H9 (cell line): ENCODE measurements at regions not wholly inside any gene's neighbourhood (a gene's known extent, or its start where the extent isn't known, plus 50 kb on each side); places are given as distances from the start of the nearest gene placed in this dataset.

Experiments
- DNase-seq: peaks from one replicate; pipeline ENCODE4 v3.0.0-alpha.2; 2017
- H2AFZ ChIP-seq: one replicate; pipeline ENCODE4 v1.6.1; 2013; ENCODE audit warnings: mild to moderate bottlenecking, low read length, control low read depth, moderate library complexity
- H2AK5ac ChIP-seq: 2 replicates; pipeline ENCODE4 v1.6.1; 2013; ENCODE audit warnings: low read length, control low read depth, mixed read lengths; ENCODE audit not compliant: insufficient read length
- H2BK120ac ChIP-seq: one replicate; pipeline ENCODE4 v1.6.1; 2013; ENCODE audit warnings: low read depth, mild to moderate bottlenecking, low read length, control low read depth, inconsistent platforms; ENCODE audit not compliant: poor library complexity, severe bottlenecking
- H2BK12ac ChIP-seq: 2 replicates; pipeline ENCODE4 v1.6.1; 2013; ENCODE audit warnings: low read length, control low read depth, mixed read lengths, low read depth; ENCODE audit not compliant: insufficient read length
- H2BK15ac ChIP-seq: 2 replicates; pipeline ENCODE4 v1.6.1; 2013; ENCODE audit warnings: low read depth, low read length, control low read depth
- H2BK20ac ChIP-seq: one replicate; pipeline ENCODE4 v1.6.1; 2013; ENCODE audit warnings: low read depth, mild to moderate bottlenecking, low read length, control low read depth, inconsistent platforms; ENCODE audit not compliant: poor library complexity, severe bottlenecking
- H2BK5ac ChIP-seq: 2 replicates; pipeline ENCODE4 v1.6.1; 2013; ENCODE audit warnings: low read length, control low read depth, mixed read lengths; ENCODE audit not compliant: insufficient read length
- H3K14ac ChIP-seq: 2 replicates; pipeline ENCODE4 v1.6.1; 2013; ENCODE audit warnings: low read length, control low read depth; ENCODE audit not compliant: insufficient read depth
- H3K18ac ChIP-seq: 2 replicates; pipeline ENCODE4 v1.6.1; 2013; ENCODE audit warnings: low read depth, mild to moderate bottlenecking, mixed read lengths, low read length, control low read depth; ENCODE audit not compliant: insufficient read length
- H3K23ac ChIP-seq: 2 replicates; pipeline ENCODE4 v1.6.1; 2013; ENCODE audit warnings: low read length, control low read depth, mixed read lengths, low read depth; ENCODE audit not compliant: insufficient read length
- H3K23me2 ChIP-seq: 2 replicates; pipeline ENCODE4 v1.6.1; 2013; ENCODE audit warnings: low read depth, mild to moderate bottlenecking, mixed read lengths, low read length, control low read depth; ENCODE audit not compliant: insufficient read length, poor library complexity, severe bottlenecking
- H3K27ac ChIP-seq: 2 replicates; pipeline ENCODE4 v1.5.1; 2013; ENCODE audit warnings: low read length, control low read depth, mixed read lengths, low read depth; ENCODE audit not compliant: insufficient read length
- H3K27me3 ChIP-seq: 2 replicates; pipeline ENCODE4 v1.6.1; 2013; ENCODE audit warnings: low read length, control low read depth, inconsistent platforms; ENCODE audit not compliant: insufficient read depth
- H3K4ac ChIP-seq: 2 replicates; pipeline ENCODE4 v1.6.1; 2013; ENCODE audit warnings: low read depth, mild to moderate bottlenecking, control low read depth, inconsistent platforms, low read length, moderate library complexity
- H3K4me1 ChIP-seq: 2 replicates; pipeline ENCODE4 v1.6.1; 2013; ENCODE audit warnings: low read length, control low read depth, inconsistent platforms; ENCODE audit not compliant: insufficient read depth
- H3K4me2 ChIP-seq: 2 replicates; pipeline ENCODE4 v1.6.1; 2013; ENCODE audit warnings: low read length, control low read depth, mixed read lengths; ENCODE audit not compliant: insufficient read length, insufficient read depth
- H3K56ac ChIP-seq: 2 replicates; pipeline ENCODE4 v1.6.1; 2013; ENCODE audit warnings: low read depth, mild to moderate bottlenecking, mixed read lengths, low read length, control low read depth; ENCODE audit not compliant: insufficient read length
- H3K79me1 ChIP-seq: 2 replicates; pipeline ENCODE4 v1.6.1; 2013; ENCODE audit warnings: low read depth, mild to moderate bottlenecking, moderate library complexity, low read length, control low read depth, inconsistent platforms; ENCODE audit not compliant: insufficient read depth, poor library complexity, severe bottlenecking
- H3K79me2 ChIP-seq: 2 replicates; pipeline ENCODE4 v1.6.1; 2013; ENCODE audit warnings: low read length, control low read depth, inconsistent platforms; ENCODE audit not compliant: insufficient read depth
- H3K9ac ChIP-seq: 2 replicates; pipeline ENCODE4 v1.6.1; 2013; ENCODE audit warnings: low read length, control low read depth, mixed read lengths; ENCODE audit not compliant: insufficient read length; ENCODE audit errors: extremely low read depth
- H3K9me3 ChIP-seq: one replicate; pipeline ENCODE4 v1.6.1; 2013; ENCODE audit warnings: low read depth, low read length, inconsistent platforms; ENCODE audit not compliant: control insufficient read depth
- H3T11ph ChIP-seq: one replicate; pipeline ENCODE4 v1.6.1; 2013; ENCODE audit warnings: mild to moderate bottlenecking, low read length, control low read depth, inconsistent platforms
- H4K20me1 ChIP-seq: one replicate; pipeline ENCODE4 v1.6.1; 2013; ENCODE audit not compliant: control insufficient read depth, insufficient read length, insufficient read depth
- H4K5ac ChIP-seq: 2 replicates; pipeline ENCODE4 v1.6.1; 2013; ENCODE audit warnings: low read depth, mild to moderate bottlenecking, mixed read lengths, low read length, control low read depth; ENCODE audit not compliant: insufficient read length
- H4K8ac ChIP-seq: replicated peaks from 2 replicates; pipeline ENCODE4 v1.6.1; 2013; ENCODE audit warnings: low read length, control low read depth, mixed read lengths, low read depth; ENCODE audit not compliant: insufficient read length
- H4K91ac ChIP-seq: 2 replicates; pipeline ENCODE4 v1.6.1; 2013; ENCODE audit warnings: low read depth, mild to moderate bottlenecking, moderate library complexity, mixed read lengths, low read length, control low read depth; ENCODE audit not compliant: insufficient read length
- H3K27ac Mint-ChIP-seq, 3 experiments: 2 replicates in 2 of 3; 3 replicates in 1 of 3; pipeline ENCODE4 v1.8.0; 2020 to 2021; ENCODE audit warnings: mixed read lengths in 3 of 3, mild to moderate bottlenecking in 1 of 3, moderate library complexity in 1 of 3
- H3K27me3 Mint-ChIP-seq: 2 replicates; pipeline ENCODE4 v1.8.0; 2021; ENCODE audit warnings: low read depth, mild to moderate bottlenecking, moderate library complexity, mixed read lengths
- H3K36me3 Mint-ChIP-seq, 3 experiments: 2 replicates in 2 of 3; 3 replicates in 1 of 3; pipeline ENCODE4 v1.8.0; 2020 to 2021; ENCODE audit warnings: low read depth in 3 of 3, mixed read lengths in 3 of 3; ENCODE audit not compliant: insufficient read depth in 1 of 3
- H3K4me1 Mint-ChIP-seq, 2 experiments: 2 replicates each; pipeline ENCODE4 v1.8.0; 2020; ENCODE audit warnings: mixed read lengths in 2 of 2
- H3K4me3 Mint-ChIP-seq, 2 experiments: 2 replicates in 1 of 2; 3 replicates in 1 of 2; pipeline ENCODE4 v1.8.0; 2020 to 2021; ENCODE audit warnings: mild to moderate bottlenecking in 2 of 2, mixed read lengths in 2 of 2, moderate library complexity in 1 of 2
- H3K9me3 Mint-ChIP-seq, 2 experiments: 2 replicates in 1 of 2; 3 replicates in 1 of 2; pipeline ENCODE4 v1.8.0; 2020; ENCODE audit warnings: mild to moderate bottlenecking in 2 of 2, mixed read lengths in 2 of 2, moderate library complexity in 1 of 2
- WGBS: extraction: QIAGEN DNeasy Blood & Tissue Kit; methylation state at CpG from one replicate; pipeline ENCODE4 v1.1.7; 2013; ENCODE audit warnings: missing lambda C conversion rate, low lambda C conversion rate, mixed read lengths; ENCODE audit not compliant: insufficient read length; ENCODE audit errors: extremely low coverage; 5-methylcytosine and 5-hydroxymethylcytosine counted together
- TF ChIP-seq, protein P1 (sequence below): fragments of 200-600 bp; sonication (generic); conservative IDR thresholded peaks from 3 replicates; pipeline ENCODE4 v1.8.0; 2021; ENCODE audit warnings: antibody characterized with exemption, mild to moderate bottlenecking

DNA sequence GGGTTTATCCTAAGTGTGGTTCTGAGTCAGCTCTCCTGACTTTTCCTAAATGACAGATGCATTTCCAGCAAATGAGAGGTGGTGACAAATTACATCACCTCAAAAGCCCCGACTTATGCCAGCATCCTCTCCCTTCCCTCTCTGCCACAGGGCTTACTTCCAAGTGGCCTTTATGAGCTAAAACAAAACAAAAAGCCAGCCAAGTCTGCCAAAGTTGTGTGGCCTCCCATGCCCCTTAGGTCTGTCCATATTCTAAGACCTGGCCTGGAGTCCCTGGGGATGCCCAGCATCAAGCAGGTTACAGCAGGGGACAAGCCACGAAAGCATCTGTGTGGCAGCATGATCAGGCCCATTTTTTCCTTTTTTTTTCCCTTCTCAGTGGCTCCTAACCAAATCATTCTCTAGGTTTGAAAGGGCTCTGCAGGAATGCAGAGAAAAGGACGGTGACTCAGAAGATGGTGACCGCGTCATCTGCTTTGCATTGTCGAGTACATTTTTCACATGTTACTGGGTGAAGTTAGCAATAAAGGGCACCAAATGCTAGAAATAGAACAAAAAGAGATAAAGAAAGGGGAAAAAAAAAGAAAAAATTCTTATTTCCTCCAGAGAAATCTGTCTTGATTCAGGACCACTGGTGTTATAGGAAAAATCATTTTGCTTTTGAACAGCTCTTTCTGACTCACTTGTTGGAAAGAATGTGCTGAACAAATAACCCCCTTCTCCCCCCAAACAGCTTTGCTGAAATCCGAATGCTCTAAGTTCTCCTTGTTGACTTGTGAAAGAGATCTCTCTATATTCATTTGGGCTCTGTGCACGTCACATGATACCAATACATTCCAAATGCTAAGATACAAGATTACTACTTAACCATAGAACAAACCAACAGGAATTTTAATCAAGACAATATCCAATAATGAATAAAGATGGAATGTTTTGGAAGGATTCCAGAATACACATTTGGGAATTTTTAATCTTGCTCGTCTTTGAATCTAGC is 178.7 kb downstream of the EN1 start:
- Histone ChIP-seq H3K4me1 (no peaks in the 10 kb centered on the region), H3K27me3 (no peaks in the 10 kb centered on the region), H4K91ac (no peak overlapping the region), H3K23me2 (no peaks in the 10 kb centered on the region), H3K4ac (no peak overlapping the region), H2BK20ac (no peak overlapping the region), H3K18ac (no peak overlapping the region), H3K14ac (no peak overlapping the region; the same call in 1 of the 2 replicates), H3T11ph (no peak overlapping the region), H2AFZ (no peak overlapping the region), H3K9me3 (no peaks in the 10 kb centered on the region), H2AK5ac (no peak overlapping the region), H3K9ac (no peak overlapping the region), H4K8ac (no peak overlapping the region), H3K27ac (no peak overlapping the region), H3K56ac (no peak overlapping the region), H4K5ac (no peak overlapping the region), H2BK120ac (no peak overlapping the region), H3K79me2 (0 out of 2 replicates have a peak, but pooled peaks cover 2% of the 10 kb centered on the region), H3K4me2 (no peak overlapping the region), H2BK15ac (no peak overlapping the region), H4K20me1 (no peaks in the 10 kb centered on the region), H2BK12ac (no peak overlapping the region), H3K23ac (no peak overlapping the region), H3K79me1 (no peaks in the 10 kb centered on the region), H2BK5ac (no peak overlapping the region)
- no peak for DNase-seq
- Mint-ChIP-seq H3K36me3 (no peaks in the 10 kb centered on the region), H3K27ac (no peak overlapping the region), H3K4me3 (no peak overlapping the region), H3K27me3 (peaks cover 13% of the 10 kb centered on the region), H3K9me3 (no peaks in the 10 kb centered on the region), H3K4me1 (peaks cover 0 to 7% of the 10 kb centered on the region in 2 experiments; a peak in 2 of 4 replicates)
- TF ChIP-seq, protein P1, sequence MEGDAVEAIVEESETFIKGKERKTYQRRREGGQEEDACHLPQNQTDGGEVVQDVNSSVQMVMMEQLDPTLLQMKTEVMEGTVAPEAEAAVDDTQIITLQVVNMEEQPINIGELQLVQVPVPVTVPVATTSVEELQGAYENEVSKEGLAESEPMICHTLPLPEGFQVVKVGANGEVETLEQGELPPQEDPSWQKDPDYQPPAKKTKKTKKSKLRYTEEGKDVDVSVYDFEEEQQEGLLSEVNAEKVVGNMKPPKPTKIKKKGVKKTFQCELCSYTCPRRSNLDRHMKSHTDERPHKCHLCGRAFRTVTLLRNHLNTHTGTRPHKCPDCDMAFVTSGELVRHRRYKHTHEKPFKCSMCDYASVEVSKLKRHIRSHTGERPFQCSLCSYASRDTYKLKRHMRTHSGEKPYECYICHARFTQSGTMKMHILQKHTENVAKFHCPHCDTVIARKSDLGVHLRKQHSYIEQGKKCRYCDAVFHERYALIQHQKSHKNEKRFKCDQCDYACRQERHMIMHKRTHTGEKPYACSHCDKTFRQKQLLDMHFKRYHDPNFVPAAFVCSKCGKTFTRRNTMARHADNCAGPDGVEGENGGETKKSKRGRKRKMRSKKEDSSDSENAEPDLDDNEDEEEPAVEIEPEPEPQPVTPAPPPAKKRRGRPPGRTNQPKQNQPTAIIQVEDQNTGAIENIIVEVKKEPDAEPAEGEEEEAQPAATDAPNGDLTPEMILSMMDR, result no peak
- WGBS, result no CpG with 5 or more reads among the region's 9 CpGs
